GM23248 (cell line): ENCODE measurements at regions not wholly inside any gene's neighbourhood (a gene's known extent, or its start where the extent isn't known, plus 50 kb on each side); places are given as distances from the start of the nearest gene placed in this dataset.

Experiments
- EZH2 ChIP-seq: fragments of 200-600 bp; sonication (generic); IDR thresholded peaks from 2 replicates; pipeline ENCODE4 v1.6.1; 2018; ENCODE audit warnings: antibody characterized with exemption, mild to moderate bottlenecking; ENCODE audit not compliant: insufficient read depth, poor library complexity, severe bottlenecking
- EZH2phosphoT487 ChIP-seq: fragments of 200-600 bp; sonication (generic); IDR thresholded peaks from 2 replicates; pipeline ENCODE4 v1.6.1; 2018; ENCODE audit warnings: antibody characterized with exemption, moderate library complexity, mild to moderate bottlenecking, low read depth; ENCODE audit not compliant: insufficient read depth

DNA sequence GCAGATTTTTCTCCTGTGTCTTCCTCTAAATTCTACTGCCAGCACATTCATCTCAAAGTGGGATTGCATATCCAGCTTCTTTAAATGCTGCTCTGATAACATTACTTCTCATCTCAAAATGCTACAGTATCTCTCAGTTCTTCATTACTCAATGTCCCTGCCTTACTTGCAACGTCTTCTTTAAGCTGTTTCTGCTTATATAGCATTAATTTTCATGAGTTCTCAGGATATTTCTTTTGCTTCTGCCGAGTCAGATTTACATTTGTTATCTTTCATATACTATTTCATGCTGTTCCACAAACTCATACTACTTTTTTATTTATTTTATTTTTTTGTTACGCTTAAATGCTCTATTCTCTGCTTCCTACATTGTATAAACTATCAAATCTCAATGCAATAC, 1223.5 kb upstream of the FAM98A start:
- TF ChIP-seq EZH2 = no peak
- TF ChIP-seq EZH2phosphoT487 = no peak
